ENCODE measurements at regions not wholly inside any gene's neighbourhood (a gene's known extent, or its start where the extent isn't known, plus 50 kb on each side); places are given as distances from the start of the nearest gene placed in this dataset.

DNA sequence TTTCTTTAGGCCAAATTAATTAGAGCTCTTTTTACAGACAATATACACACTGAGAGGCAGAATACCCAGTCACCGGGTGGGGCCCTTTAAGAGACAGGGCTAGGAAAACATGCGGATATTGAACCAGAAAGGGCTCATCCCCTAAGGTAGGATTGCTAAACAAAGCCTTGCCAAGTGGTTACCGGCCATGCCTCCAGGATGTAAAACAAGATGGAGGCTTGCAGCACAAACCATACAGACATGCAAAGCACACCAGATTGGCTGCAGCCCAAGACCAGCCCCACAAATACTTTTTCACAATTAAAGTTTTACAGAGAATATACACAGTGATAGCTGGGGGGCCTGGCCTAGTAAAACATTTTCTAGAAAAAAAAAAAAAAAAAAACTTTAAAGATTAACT, 210.0 kb downstream of the KLHL4 start:
- DNase-seq = no peak

DNA sequence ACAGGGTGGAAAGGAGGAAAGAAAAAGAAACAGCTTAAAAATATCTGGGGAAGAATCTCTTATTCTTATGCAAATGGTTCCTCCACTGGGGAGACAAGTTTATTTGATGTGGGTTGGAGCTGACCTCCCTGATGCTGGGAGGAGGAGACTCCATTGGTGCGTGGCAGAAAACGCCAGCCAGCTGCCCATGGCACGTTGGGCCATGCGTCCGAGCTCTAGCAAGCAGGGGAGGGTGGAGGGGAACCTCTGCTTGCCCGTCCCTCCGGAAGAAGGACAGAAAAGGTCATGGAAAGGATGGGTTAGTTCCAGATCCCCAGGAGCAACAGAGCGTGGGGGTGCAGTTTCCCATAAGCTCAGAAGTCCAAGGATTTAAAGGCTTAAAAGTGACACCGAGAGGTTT, 210.4 kb downstream of the KLHL4 start:
- no peak for DNase-seq

DNA sequence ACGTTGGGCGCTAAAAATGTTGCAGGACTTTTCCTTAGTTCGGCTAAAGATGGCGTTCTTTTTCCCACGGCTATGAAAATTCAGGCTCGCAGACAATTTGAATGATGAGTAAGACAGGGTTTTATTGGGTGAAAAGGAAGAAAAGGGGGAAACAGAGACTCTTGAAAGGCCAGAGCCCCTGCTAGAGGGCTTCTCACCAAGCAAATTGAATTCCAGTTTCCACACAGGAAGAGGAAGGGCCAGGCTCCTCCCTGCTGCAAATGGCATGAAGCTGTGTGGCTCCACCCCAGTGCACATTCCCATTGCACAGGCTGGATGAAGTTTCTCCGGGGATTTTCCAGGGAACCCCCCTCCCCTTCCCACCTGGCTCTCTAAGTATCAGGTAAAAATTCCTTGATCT, 210.9 kb downstream of the KLHL4 start:
- no peak for DNase-seq

DNA sequence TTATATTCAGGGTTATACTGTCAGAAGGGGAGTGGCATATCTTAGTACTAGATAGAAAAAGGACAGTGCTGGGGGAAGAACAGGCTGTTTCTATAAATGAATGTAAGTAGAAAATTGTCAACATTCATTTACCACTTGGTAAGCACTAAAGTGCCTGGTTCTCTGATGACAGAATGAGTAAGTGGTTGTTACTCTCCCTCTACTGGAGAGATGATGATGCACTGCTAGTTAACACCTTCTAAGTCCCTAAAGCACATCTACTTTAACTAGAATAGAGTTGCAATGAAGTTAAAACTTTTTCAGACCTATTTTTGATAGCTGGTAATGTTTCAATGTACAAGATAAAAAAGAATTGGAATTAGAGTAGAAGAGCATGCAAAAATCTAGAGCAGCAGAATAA, 214.5 kb downstream of the KLHL4 start:
- DNase-seq = no peak

DNA sequence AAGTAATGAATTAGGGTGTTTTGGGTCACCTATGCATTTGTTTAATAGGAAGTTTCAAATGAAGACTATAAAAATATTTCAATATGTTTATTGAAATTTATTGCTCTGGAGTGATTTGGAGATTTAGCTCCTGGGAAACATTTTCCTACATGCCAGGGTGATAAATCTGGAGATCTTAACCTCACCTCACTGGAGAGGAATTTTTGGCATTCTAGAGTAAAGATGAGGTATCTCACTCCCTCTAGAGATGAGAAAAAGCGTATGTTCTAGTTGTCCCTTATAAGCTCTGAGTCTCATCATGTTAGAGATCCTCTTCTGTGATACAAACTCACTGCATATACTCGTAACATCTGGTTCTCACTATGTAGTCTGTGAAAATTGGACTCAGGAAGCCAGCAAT, 219.0 kb downstream of the KLHL4 start:
- no peak for DNase-seq

DNA sequence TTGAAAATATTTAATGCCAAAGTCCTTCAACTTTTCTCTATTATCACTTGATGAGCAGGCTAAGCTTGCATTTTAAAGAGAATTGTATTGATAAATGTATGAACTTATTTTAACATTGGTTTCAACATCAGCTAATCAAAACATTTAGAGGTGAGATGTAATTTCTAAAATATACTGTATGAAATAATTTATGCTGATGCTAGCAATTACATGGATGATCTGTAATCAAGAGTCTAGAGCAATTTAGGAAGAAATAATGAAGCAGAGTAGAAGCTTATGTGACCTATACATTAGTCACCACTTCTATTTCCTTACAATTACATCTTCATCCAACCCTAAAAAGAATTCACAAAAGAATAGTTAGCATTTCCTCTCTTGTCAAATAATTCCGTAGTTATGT, 226.8 kb downstream of the KLHL4 start:
- no peak for DNase-seq

DNA sequence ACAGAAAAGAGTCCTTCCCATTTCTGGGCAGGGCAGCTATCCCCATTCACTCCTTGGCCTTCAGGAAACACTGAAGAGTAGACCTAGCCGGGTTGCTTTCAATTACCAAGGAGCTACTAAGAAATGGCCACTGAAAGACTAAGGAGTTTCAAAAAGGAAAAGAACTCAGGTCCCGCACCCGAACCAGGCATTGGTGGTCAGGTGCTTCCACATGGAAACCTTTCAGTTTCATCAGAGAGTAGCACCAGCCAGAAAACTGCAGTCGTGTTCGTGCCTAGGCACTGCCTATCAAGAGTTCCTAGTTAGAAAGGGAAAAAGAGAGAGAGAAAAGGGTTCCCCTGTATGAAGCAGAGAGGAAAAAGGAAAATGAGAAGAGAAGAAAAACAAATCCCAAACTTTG, 237.9 kb downstream of the KLHL4 start:
- no peak for DNase-seq

DNA sequence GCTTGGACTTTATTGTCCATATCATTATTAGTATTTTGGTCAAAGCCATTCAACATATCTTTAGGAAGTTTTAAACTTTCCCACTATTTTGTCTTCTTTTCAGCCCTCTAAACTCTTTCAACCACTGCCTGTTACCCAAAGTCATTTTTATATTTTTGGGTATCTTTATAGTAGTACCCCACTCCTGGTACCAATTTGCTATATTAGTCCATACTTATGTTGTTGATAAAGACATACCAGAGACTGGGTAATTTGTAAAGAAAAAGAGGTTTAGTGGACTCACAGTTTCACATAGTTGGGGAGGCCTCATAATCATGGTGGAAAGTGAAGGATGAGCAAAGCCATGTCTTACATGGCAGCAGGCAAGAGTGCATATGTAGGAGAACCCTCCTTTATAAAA, 271.4 kb downstream of the KLHL4 start:
- DNase-seq = no peak

DNA sequence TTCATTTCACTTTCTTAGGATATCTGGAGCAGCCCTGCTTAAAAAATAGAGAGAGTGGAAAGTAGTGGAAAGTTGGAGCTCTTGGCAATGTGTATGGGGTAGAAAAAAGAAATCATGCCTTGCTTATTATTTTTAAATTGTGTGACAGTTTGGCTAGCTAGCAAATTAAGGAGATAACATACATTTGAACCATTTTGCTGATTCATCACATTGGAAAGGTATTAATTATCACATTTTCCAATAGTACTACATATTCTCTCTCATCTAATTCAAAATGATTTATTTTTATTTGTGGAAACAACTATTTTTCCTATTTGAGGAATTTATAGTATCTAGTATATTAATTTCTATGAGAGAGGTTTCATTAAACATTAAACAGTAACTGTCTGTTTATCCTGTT, 280.4 kb downstream of the KLHL4 start:
- no peak for DNase-seq

DNA sequence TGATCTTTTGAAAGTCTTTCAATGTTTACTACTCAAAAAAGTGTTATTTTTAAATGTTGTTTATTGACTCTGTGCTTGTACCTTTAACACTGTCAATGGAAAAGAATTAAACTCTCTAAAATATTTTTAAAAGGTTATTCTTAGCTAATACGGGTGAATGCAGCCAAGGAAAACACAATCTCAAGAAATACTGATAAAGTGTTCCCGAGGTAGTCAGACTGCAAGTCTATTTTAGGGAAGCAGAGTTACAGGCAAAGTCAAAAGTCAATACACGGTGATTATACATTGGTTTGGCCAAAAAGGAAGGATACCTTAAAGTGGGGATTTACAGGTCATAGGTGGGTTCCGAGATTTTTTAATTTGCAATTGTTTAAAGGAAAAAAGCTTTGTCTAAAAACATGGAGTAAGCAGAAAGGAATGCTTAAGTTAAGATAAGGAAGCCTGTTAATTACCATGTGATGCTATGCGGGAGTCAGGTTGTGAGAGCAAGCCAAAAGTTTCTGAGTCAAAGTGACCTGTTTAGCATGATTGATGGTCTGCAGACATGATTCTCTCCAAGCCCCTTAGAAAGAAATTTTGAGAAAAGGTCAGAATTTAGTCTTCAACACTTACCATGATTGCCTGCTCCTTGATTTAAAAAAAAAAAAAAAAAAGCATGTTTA, 288.4 kb downstream of the KLHL4 start:
- DNase-seq = no peak

DNA sequence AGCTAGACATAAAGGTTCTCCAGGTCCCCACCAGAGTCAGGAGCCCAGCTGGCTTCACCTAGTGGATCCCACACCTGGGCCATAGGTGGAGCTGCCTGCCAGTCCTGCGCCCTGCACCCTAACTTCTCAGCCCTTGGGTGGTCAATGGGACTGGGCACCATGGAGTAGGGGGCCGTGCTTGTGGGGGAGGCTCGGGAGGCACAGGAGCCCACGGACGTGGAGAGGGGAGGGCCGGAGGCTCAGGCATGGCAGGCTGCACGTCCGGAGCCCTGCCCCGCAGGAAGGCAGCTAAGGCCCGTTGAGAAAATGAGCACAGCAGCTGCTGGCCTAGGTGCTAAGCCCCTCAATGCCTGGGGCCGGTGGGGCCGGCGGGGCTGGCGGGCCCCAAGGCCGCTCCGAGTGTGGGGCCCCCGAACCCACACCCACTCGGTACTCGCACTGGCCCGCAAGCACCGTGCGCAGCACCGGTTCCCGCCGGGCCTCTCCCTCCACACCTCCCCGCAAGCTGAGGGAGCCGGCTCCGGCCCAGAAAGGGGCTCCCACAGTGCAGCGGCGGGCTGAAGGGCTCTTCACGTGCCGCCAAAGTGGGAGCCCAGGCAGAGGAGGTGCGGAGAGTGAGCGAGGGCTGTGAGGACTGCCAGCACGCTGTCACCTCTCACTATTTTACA, 291.1 kb downstream of the KLHL4 start:
- no peak for DNase-seq

DNA sequence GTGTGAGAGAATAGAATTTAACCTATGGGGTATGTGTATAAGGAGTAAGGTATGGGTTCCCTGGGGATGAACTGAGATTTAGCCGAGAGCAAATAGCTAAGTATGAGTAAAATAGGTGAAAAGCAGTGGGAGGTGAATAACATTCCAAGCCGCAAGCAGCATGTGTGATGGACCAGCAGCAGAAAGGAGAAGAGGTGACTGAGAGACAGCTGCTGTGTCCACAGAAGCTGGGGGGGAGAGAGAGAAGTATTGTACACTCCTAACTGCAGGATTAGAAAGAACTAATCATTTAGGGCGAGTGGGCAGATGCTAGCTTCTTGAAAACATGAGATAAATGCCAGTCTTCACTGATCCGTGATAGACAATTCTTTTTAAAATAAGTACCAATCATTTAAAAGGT, 296.0 kb downstream of the KLHL4 start:
- DNase-seq = no peak

DNA sequence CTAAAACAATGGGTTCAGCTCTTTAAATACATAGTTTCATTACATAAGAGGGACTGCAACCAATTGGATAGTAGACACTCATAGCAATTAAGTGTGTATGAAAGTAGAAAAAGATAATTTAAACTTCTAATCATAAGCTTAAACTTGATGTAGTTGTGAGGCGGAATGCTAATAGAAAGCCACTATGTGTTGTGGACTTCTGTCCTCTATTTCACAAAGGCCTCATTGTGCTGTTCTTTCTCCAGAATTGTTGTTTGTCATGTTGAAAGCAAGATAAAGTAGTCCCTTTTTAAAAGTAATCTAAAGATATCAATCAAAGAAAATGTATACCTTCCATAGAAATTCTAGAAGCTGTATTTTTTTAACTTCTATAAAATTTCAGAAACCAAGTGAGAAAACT, 329.4 kb downstream of the KLHL4 start:
- no peak for DNase-seq

DNA sequence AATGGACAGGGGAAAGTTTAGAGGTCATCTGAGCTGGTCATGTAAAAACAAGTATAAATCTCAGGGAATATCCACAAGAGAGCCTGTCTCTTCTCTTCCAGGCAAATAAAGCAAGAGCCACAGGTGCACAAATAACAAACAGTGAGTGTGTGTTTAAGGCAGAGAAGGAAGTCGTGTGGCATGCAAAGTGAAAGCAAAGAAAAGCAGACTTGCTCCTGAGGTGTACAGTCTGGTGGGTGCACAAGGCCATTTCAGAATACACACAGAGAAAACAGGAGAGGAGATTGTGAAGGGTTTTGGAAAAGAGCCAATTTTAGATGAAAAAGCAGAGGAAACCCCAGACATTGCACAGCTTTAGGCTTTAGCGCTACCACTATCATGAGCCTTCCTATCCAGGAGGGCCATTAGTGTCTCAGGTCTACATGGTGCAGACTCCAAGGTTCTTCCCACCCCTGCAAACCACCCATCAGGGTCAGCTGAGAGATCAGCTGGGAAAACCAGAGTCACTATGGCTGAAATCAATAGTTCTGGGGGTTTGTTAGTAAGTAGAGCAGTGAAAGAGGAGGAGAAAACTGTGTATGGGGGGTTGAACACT, 355.8 kb downstream of the KLHL4 start:
- no peak for DNase-seq

DNA sequence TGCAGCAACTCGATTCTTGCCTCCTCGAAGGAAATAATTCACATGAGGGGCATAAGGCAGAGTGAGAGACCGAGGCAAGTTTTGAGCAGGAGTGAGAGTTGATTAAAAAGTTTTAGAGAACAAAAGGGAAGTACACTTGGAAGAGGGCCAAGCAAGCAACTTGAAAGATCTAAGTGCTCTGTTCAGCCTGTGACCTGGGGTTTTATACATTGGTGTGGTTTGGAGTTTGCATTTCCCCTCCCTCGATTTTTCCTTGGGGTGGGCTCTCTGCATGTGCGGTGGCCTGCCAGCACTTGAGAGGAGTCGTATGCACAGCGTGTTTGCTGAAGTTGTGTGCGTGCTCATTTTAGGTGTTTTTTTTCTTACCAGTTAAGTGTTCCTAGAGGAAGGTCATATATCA, 356.4 kb downstream of the KLHL4 start:
- no peak for DNase-seq

DNA sequence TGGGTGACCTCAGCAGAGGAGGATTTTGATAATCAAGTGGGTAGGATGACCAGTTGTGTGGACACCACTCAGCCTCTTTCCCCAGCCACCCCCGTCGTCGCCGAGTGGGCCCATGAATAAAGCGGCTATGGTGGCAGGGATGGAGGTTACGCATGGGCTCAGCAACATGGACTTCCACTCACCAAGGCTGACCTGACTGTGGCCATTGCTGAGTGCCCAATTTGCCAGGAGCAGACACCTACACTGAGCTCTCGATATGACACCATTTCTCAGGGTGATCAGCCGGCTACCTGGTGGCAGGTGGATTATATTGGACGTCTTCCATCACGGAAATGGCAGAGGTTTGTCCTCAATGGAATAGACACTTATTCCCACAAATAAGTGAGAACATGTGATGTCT, 361.3 kb downstream of the KLHL4 start:
- no peak for DNase-seq

DNA sequence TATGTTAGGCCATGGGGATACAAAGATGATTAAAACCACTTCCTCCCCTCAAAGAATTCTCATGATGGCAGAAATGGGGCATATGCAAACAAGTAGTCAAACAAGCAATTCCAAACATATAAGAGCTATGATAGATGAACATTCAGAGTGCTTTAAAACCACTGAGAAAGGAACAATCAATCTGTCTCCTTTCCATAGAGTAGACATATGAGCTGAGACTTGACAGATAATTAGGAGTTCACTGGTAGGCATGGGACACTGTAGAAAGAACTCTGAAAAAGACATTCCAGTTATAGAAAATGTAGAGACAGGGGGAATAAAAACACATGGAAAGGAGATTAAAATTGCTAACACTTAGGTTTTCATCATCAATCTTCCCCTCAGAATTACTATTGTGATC, 372.8 kb downstream of the KLHL4 start:
- no peak for DNase-seq

DNA sequence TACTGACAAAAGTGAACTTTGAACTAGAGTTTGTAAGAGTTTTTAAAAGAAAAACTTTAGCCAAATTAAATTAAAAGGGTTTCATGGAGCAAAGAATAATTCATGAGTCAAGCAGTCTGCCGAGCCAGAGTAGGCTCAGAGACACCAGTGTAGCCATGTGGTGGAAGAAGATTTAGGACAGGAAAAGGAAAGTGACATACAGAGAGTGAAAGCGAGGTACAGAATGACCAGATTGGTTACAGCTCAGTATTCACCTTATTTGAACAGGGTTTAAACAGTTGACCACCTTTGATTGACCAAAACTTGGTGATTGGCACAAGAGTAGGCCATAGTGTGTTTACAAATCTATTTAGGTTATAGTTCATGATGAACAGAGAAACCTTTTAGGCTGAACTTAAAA, 377.8 kb downstream of the KLHL4 start:
- DNase-seq = no peak

DNA sequence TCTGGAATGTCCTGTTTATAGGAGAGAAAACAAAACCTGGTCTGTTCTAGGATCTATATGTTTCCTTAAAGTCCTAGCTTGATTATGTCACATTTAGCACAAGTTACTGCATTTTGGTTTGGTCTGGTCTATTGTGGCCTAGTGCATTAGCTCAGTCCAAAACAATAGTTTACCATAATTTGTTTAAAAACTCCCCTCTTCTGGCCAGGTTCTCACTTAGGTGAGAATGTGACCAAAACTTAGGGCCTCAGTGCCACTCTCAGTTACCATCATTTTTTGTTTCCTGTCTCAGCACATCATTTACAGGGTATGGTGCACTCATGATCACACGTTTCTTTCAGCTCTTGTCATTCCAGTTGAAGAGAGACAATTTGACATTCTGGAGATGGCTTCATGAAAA, 378.5 kb downstream of the KLHL4 start:
- no peak for DNase-seq

DNA sequence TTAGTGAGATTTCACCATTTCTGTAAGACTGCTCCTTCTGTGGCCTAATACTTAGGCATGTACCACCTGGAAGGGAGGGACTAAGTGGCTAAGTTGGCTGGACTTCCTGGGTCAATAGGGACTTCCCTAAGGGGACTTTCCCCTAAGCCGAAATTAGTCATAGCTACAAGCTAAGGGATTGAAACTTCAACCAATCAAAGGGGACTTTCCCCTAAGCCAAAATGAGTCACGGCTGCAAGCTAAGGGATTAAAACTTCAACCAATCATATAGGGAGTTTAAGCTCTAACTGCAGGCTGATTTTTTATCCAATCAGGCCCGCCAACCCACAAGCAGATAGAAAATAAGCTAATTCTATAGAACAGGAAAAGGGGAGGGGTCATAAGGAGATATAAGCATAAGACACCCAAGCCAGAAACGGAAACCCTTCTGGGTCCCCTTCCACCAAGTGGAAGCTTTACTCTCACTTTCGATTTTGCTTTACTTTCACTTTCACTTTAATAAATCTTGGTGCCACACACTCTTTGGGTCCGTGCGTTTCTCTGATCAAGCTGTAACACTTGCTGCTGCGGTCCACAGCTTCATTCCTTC, 382.8 kb downstream of the KLHL4 start:
- peak; percentile 10 for DNase-seq

DNA sequence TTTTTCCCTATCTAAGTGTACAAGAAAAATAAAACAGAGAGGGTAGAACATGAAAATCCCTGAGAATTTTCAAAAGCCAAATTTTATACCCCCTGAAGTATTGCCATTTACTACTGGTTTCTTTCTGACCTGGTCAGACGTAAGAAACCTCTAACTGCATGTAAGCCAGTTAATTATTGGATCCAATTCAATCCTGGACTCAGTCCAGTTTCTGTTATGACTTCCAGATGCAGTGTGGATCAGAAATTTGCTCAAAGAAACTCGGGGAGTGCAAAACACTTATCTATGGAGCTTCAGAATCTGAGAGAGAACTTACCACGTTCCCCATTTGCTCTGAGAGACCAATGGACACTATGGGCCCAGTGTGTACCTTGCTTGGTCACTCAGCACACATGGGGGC, 383.5 kb downstream of the KLHL4 start:
- DNase-seq = no peak

DNA sequence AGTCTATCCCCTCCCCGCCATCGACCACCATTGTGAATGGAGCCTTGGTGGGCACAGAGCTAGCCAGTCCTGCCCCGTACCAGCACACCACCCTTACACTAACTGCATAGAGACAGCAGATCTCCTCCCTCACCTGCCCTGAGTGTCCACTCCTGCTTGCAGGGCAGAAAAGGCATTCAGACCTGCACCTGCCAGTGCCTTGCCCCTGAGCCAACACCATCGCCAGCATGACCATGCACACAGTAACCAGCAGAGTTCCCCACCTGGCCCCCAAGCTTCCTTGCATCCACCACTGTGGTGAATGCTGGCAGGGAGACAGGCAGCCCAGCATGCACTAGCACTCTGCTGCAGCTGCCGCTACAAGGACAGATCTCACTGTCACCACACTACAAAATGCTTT, 397.1 kb downstream of the KLHL4 start:
- no peak for DNase-seq

DNA sequence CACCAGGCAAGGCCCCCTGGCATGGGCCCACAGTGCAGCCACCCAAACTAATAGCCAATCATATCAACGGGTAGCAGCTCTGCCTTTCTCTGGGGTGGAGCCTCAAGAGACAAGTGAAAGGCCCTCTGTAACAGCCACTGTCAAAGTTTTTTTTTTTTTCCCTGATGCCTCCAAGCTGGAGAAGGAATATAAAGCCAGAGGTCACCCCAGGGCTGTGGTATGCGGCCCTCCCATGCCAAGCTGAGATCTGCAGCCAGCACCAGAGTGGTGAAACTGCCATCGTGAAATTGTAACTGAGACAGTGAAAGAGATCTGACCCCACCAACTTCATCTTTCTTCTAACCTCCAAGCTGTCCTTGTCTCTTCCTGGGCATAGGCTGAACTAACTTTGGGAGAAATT, 407.0 kb downstream of the KLHL4 start:
- no peak for DNase-seq

DNA sequence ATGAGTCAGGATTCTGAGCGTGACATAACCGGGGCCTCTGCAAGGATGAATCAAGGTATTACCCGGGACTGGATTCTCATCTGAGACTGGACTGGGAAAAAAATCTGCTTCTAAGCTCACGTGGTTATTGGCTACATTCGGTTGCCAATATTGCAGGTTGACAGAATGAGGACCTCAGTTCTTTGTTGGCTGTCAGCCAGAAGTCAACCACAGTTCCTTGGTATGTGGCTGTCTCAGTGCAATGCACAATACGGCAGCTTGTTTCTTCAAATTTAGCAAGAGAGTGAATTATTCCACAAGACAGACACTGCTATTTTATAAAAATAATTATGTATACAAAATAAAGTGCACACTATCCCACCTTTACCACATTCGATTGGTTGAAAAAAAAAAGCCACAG, 424.2 kb downstream of the KLHL4 start:
- no peak for DNase-seq
